ENCODE measurements at regions not wholly inside any gene's neighbourhood (a gene's known extent, or its start where the extent isn't known, plus 50 kb on each side); places are given as distances from the start of the nearest gene placed in this dataset.

DNA sequence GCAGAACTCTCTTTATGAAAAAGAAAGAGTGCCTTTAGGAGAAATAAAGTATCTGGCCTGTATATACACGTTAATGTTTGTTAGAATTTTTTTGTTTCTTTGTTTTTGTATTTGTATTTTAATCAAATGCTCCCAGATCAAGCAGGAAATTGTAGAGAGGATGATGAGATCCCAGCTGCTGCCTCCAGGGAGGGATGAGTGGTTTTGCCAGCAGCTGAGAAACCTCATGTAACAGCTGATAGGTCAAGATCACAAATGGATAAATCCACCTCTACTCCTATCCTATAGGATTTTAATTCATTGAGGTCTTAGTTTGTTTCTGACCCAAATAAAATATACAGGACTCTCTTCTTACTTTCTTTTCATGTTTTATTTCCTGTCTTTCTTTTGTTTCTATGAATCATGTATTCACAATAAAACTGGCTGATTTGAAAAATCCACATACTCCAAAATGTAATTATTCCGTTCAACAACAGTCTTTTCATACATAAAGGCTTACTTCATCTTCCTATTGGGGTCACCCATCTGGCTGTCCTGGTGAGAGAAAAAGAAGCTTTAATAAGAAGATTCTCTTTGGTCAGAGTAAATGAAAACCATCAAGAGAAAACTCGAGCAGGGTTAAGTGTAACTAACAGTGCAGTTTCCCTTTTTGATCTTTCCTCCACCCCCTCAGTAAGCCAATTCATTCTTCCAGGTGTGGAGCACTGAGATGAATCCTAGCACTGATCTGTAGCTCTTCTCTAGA lies 129.3 kb upstream of the PLPPR5 start (continued):
- TF ChIP-seq GABPA (IDR thresholded peaks at IDR 0.05; ENCODE audit: borderline replicate concordance, insufficient read depth, low read length) (no peak), TAF7 (optimal IDR thresholded peaks at IDR 0.05; ENCODE audit: borderline replicate concordance, low read depth, low read length) (no peak), BRCA1 (IDR thresholded peaks at IDR 0.05; ENCODE audit: low read depth, low read length) (no peak), KDM1A (IDR thresholded peaks at IDR 0.05; ENCODE audit: borderline replicate concordance, low read length) (no peak)
